Left lung (tissue), 4 donors: ENCODE measurements at regions not wholly inside any gene's neighbourhood (a gene's known extent, or its start where the extent isn't known, plus 50 kb on each side); places are given as distances from the start of the nearest gene placed in this dataset.

Experiments
- ATAC-seq: fragments of 200-7000 bp; cut with Tn5 transposase; one replicate; pipeline ENCODE4 v1.9.1; 2020; ENCODE audit warnings: moderate library complexity
- DNase-seq, 4 donors: peaks; one replicate each; pipeline ENCODE4 v3.0.0-alpha.2; 2013 to 2020
- H3K27ac ChIP-seq, 2 donors: fragments of 200-600 bp; sonication (generic) in 1 of 2; one replicate each; pipeline versions ENCODE4 v1.5.0 to v1.8.0; 2020 to 2021
- H3K27me3 ChIP-seq, 2 donors: fragments of 200-600 bp; sonication (generic) in 1 of 2; one replicate each; pipeline versions ENCODE4 v1.5.0 to v1.8.0; 2020 to 2021
- H3K36me3 ChIP-seq, 2 donors: fragments of 200-600 bp; sonication (generic) in 1 of 2; one replicate each; pipeline versions ENCODE4 v1.5.0 to v1.8.0; 2020 to 2021
- H3K4me1 ChIP-seq, 2 donors: fragments of 200-600 bp; one replicate each; pipeline ENCODE4 v1.8.0; 2021
- H3K4me3 ChIP-seq, 2 donors: fragments of 200-600 bp; sonication (generic) in 1 of 2; one replicate each; pipeline versions ENCODE4 v1.5.0 to v1.8.0; 2020 to 2021; ENCODE audit warnings: mild to moderate bottlenecking in 1 of 2
- H3K9me3 ChIP-seq, 2 donors: fragments of 200-600 bp; sonication (generic) in 1 of 2; one replicate each; pipeline versions ENCODE4 v1.5.0 to v1.8.0; 2020 to 2021
- CTCF ChIP-seq, 2 donors: fragments of 200-600 bp; sonication (generic) in 1 of 2; IDR thresholded peaks; one replicate each; pipeline versions ENCODE4 v1.5.0 to v1.8.0; 2021; ENCODE audit warnings: antibody characterized with exemption in 2 of 2
- intact Hi-C, 2 donors: fragments of 100-400 bp; cut with DNase I; formaldehyde crosslinking; loops; one replicate each; pipeline versions ENCODE4 v1.11.2 to v1.14.2; 2022
- donor health status: DM: no; HTN: yes; CAD: no.
- donor health status: DM: no; HTN: no; CAD: no.

GRCh38 chr16:77002644-77003043 is 188.3 kb upstream of the MON1B start:
- no peak overlapping the region for H3K4me3 ChIP-seq
- H3K9me3 ChIP-seq = no peaks in the 10 kb centered on the region
- no peaks in the 10 kb centered on the region for H3K36me3 ChIP-seq
- no peak for TF ChIP-seq CTCF (IDR thresholded peaks at IDR 0.05)
- intact Hi-C loops = no loop called here
- DNase-seq (no peak), ATAC-seq (no peak)
- no peak overlapping the region for H3K27ac ChIP-seq
- no peaks in the 10 kb centered on the region for H3K27me3 ChIP-seq
- H3K4me1 ChIP-seq = no peaks in the 10 kb centered on the region

GRCh38 chr16:77009453-77009852 is 181.5 kb upstream of the MON1B start:
- DNase-seq = no peak
- Histone ChIP-seq H3K9me3 (peaks cover 0 to 16% of the 10 kb centered on the region in 2 donors), H3K4me1 (no peaks in the 10 kb centered on the region), H3K27me3 (no peaks in the 10 kb centered on the region), H3K4me3 (no peak overlapping the region), H3K36me3 (no peaks in the 10 kb centered on the region), H3K27ac (no peak overlapping the region)
- ATAC-seq = no peak
- intact Hi-C loops = no loop called here
- TF ChIP-seq CTCF (IDR thresholded peaks at IDR 0.05) = no peak

- no peaks in the 10 kb centered on the region for H3K36me3 ChIP-seq
- DNase-seq (no peak), ATAC-seq (no peak)
- no peak overlapping the region for H3K27ac ChIP-seq
- intact Hi-C loops = no loop called here
- H3K4me3 ChIP-seq = no peak overlapping the region
- no peaks in the 10 kb centered on the region for H3K4me1 ChIP-seq
- no peaks in the 10 kb centered on the region for H3K27me3 ChIP-seq
- no peak for TF ChIP-seq CTCF (IDR thresholded peaks at IDR 0.05)
- H3K9me3 ChIP-seq = peaks cover 0 to 16% of the 10 kb centered on the region in 2 donors
Measured at GRCh38 chr16:77014441-77014840, 176.5 kb upstream of the MON1B start.

- no peak for ATAC-seq
- TF ChIP-seq CTCF (IDR thresholded peaks at IDR 0.05) = no peak
- H3K36me3 ChIP-seq = no peaks in the 10 kb centered on the region
- intact Hi-C loops = no loop called here
- no peaks in the 10 kb centered on the region for H3K27me3 ChIP-seq
- no peaks in the 10 kb centered on the region for H3K4me1 ChIP-seq
- no peak overlapping the region for H3K27ac ChIP-seq
- no peak overlapping the region for H3K4me3 ChIP-seq
- H3K9me3 ChIP-seq = no peaks in the 10 kb centered on the region
- DNase-seq = no peak
Measured at GRCh38 chr16:77030600-77030999, 160.4 kb upstream of the MON1B start.

- Histone ChIP-seq H3K27me3 (no peaks in the 10 kb centered on the region), H3K36me3 (no peaks in the 10 kb centered on the region), H3K4me1 (no peaks in the 10 kb centered on the region), H3K9me3 (no peaks in the 10 kb centered on the region), H3K27ac (no peak overlapping the region), H3K4me3 (no peak overlapping the region)
- DNase-seq (no peak), ATAC-seq (no peak)
- intact Hi-C loops = no loop called here
- no peak for TF ChIP-seq CTCF (IDR thresholded peaks at IDR 0.05)
Measured at GRCh38 chr16:77033516-77033915, 157.5 kb upstream of the MON1B start.
